NB4 (cell line): ENCODE measurements at regions not wholly inside any gene's neighbourhood (a gene's known extent, or its start where the extent isn't known, plus 50 kb on each side); places are given as distances from the start of the nearest gene placed in this dataset.

Source experiments
- DNase-seq: peaks from one replicate; pipeline ENCODE4 v3.0.0; 2010; ENCODE audit warnings: low read depth
- H3K4me3 ChIP-seq: one replicate; pipeline ENCODE4 v1.5.1; 2011; ENCODE audit warnings: mild to moderate bottlenecking, low read depth, low read length, moderate library complexity
- CTCF ChIP-seq: IDR thresholded peaks from one replicate; pipeline ENCODE4 v1.5.1; 2012; ENCODE audit warnings: low read depth, low read length
- MAX ChIP-seq: IDR thresholded peaks from 2 replicates; pipeline ENCODE4 v1.6.1; 2011; ENCODE audit warnings: low read depth, low read length
- MYC ChIP-seq: IDR thresholded peaks from 2 replicates; pipeline ENCODE4 v1.6.1; 2011; ENCODE audit warnings: low read depth, low read length
- POLR2A ChIP-seq: IDR thresholded peaks from 2 replicates; pipeline ENCODE4 v1.6.1; 2011; ENCODE audit warnings: mild to moderate bottlenecking; ENCODE audit not compliant: insufficient read length; ENCODE audit errors: extremely low read depth

GRCh38 chr12:89070603-89071002 is 281.7 kb downstream of the DUSP6 start:
- H3K4me3 ChIP-seq: no peak overlapping the region
- TF ChIP-seq POLR2A: no peak
- TF ChIP-seq MAX: no peak
- no peak for TF ChIP-seq CTCF
- TF ChIP-seq MYC: no peak
- DNase-seq: no peak

- no peak for TF ChIP-seq MYC
- no peak for TF ChIP-seq MAX
- no peak for TF ChIP-seq CTCF
- no peak for TF ChIP-seq POLR2A
- DNase-seq: no peak
- no peak overlapping the region for H3K4me3 ChIP-seq
Observed at GRCh38 chr12:89069431-89069830, 282.9 kb downstream of the DUSP6 start.

- DNase-seq: peak; percentile 35
- TF ChIP-seq POLR2A (no peak), MYC (no peak), CTCF (no peak), MAX (no peak)
- no peak overlapping the region for H3K4me3 ChIP-seq
Observed at GRCh38 chr12:89067421-89068187, 284.7 kb downstream of the DUSP6 start.

GRCh38 chr12:89064780-89065179 is 287.5 kb downstream of the DUSP6 start:
- DNase-seq: no peak
- TF ChIP-seq POLR2A (no peak), MYC (no peak), CTCF (no peak), MAX (no peak)

GRCh38 chr12:89064151-89064550 is 288.1 kb downstream of the DUSP6 start:
- no peak for TF ChIP-seq MAX
- TF ChIP-seq POLR2A: no peak
- H3K4me3 ChIP-seq: no peak overlapping the region
- DNase-seq: no peak

More at GRCh38 chr12:89064780-89065179, 287.5 kb downstream of the DUSP6 start:
- no peak overlapping the region for H3K4me3 ChIP-seq

GRCh38 chr12:89062996-89063395 is 289.3 kb downstream of the DUSP6 start:
- no peak overlapping the region for H3K4me3 ChIP-seq
- TF ChIP-seq POLR2A (no peak), CTCF (no peak), MAX (no peak), MYC (no peak)
- DNase-seq: no peak
